ENCODE measurements at regions not wholly inside any gene's neighbourhood (a gene's known extent, or its start where the extent isn't known, plus 50 kb on each side); places are given as distances from the start of the nearest gene placed in this dataset.

GRCh38 chr6:23681743-23682142 is 444.3 kb upstream of the NRSN1 start:
- TF ChIP-seq CTCF (conservative IDR thresholded peaks at IDR 0.05; ENCODE audit: low read depth): no peak
- no peak overlapping the region for H3K27ac ChIP-seq
- ChIA-PET POLR2A (ENCODE audit: low non-redundant PET) (no interaction called here), CTCF (no interaction called here)
- no peak for DNase-seq (ENCODE audit: low spot score)

- CTCF ChIA-PET: no interaction called here
- no peak overlapping the region for H3K27ac ChIP-seq
- TF ChIP-seq CTCF (conservative IDR thresholded peaks at IDR 0.05; ENCODE audit: low read depth): no peak
- DNase-seq (ENCODE audit: low spot score): no peak
- POLR2A ChIA-PET (ENCODE audit: low non-redundant PET): no interaction called here
These were observed 437.4 kb upstream of the NRSN1 start for GRCh38 chr6:23688650-23689049.

- no peak for TF ChIP-seq CTCF (conservative IDR thresholded peaks at IDR 0.05; ENCODE audit: low read depth)
- CTCF ChIA-PET: interaction anchor here (0.6 kb wide), 1 partner anchor 120 kb away, joined by 6 read pairs; no protein-coding TSS in a partner anchor
- POLR2A ChIA-PET (ENCODE audit: low non-redundant PET): no interaction called here
- no peak overlapping the region for H3K27ac ChIP-seq
- no peak for DNase-seq (ENCODE audit: low spot score)
These were observed 435.5 kb upstream of the NRSN1 start for GRCh38 chr6:23690453-23691049.

GRCh38 chr6:23692184-23692583 is 433.8 kb upstream of the NRSN1 start:
- DNase-seq (ENCODE audit: low spot score): no peak
- no peak for TF ChIP-seq CTCF (conservative IDR thresholded peaks at IDR 0.05; ENCODE audit: low read depth)
- POLR2A ChIA-PET (ENCODE audit: low non-redundant PET): no interaction called here

GRCh38 chr6:23696992-23697391 is 429.0 kb upstream of the NRSN1 start:
- no peak for TF ChIP-seq CTCF (conservative IDR thresholded peaks at IDR 0.05; ENCODE audit: low read depth)
- no peak overlapping the region for H3K27ac ChIP-seq
- CTCF ChIA-PET: no interaction called here
- no peak for DNase-seq (ENCODE audit: low spot score)
- POLR2A ChIA-PET (ENCODE audit: low non-redundant PET): no interaction called here

More at GRCh38 chr6:23692184-23692583, 433.8 kb upstream of the NRSN1 start:
- H3K27ac ChIP-seq: no peak overlapping the region
- CTCF ChIA-PET: interaction anchor here (0.8 kb wide), 1 partner anchor 13 kb away, joined by 3 read pairs; no protein-coding TSS in a partner anchor

- CTCF ChIA-PET: interaction anchor here (0.9 kb wide), 1 partner anchor 12 kb away, joined by 3 read pairs; no protein-coding TSS in a partner anchor
These were observed 421.4 kb upstream of the NRSN1 start for GRCh38 chr6:23704479-23705052.

More at GRCh38 chr6:23704479-23705052, 421.4 kb upstream of the NRSN1 start:
- DNase-seq (ENCODE audit: low spot score): no peak
- POLR2A ChIA-PET (ENCODE audit: low non-redundant PET): no interaction called here
- no peak for TF ChIP-seq CTCF (conservative IDR thresholded peaks at IDR 0.05; ENCODE audit: low read depth)
- no peak overlapping the region for H3K27ac ChIP-seq
